ENCODE measurements at regions not wholly inside any gene's neighbourhood (a gene's known extent, or its start where the extent isn't known, plus 50 kb on each side); places are given as distances from the start of the nearest gene placed in this dataset.

DNA sequence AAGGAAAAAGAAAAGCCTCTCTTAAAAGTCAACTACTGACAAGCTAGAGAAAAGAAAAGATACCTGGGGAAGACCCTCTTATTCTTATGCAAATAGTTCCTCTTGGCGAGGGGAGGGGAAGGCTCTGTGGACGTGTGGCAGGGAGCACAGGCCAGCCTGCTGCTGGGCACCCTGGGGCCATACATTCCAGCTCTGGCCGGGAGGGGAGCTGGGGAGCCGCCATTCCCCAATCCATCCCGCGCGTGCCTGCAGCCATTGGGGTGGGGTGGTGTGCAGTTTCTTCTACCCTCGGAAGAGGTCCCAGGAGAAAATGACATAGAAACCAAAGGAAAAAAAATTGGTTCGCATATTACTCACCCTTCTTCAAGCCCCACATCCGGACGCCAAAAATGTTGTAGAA lies 1496.4 kb downstream of the RPA4 start:
- DNase-seq: no peak

- DNase-seq: no peak
Observed at GRCh38 chrX:98380556-98380955, 1496.8 kb downstream of the RPA4 start.

DNA sequence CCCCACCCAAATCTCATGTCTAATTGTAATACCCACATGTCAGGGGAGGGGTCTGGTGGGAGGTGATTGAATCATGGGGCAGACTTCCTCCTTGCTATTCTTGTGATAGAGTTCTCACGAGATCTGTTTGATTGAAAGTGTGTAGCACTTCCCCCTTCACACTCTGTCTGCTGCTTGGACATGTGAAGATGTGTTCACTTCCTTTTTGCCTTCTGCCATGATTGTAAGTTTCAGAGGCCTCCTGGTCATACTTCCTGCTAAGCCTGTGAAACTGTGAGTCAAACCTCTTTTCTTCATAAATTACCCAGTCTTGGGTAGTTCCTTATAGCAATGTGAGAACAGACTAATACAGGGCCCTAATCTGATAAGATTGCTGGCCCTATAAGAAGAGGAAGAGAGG lies 1514.8 kb downstream of the RPA4 start:
- DNase-seq: no peak

- DNase-seq: no peak
Observed at GRCh38 chrX:98405376-98405775, 1521.7 kb downstream of the RPA4 start.

DNA sequence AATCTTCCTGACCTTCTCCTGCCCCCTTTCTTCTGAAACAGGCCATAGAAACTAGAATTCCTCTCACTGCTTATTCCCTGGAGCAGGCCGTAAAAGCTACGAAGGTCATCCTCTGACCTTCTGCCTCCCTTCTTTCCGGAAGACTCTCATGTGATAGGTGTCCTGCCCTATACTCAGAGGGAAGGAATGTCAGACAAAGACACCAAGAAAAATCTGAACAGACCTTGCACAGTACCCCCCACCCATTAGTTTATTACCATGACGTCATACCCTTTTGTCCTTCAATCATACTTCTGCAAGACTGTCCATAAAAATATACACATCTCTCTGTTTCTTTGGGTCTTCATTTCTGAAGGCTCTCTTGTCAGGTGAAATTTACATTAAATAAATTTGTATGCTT lies 1523.9 kb downstream of the RPA4 start:
- DNase-seq: no peak

DNA sequence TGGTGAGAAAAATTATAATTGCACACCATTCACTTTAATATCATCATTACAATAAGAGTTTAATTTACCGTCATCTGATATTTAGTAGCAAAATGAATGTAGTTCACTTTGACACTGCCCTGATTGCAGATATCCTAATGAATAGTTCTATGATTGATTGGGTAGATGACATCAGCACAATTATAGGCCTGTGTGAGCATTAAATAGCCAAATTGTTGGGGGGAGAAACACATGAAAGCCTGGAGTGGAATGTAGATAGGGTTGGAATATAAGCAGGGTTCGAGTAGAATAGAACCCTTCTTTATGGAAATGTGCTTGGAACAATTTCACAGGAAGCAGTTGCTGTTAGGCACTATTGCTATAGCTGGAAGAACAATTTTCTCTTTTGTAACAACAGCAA lies 1526.2 kb downstream of the RPA4 start:
- no peak for DNase-seq

GRCh38 chrX:98412058-98412457 lies 1528.3 kb downstream of the RPA4 start:
- DNase-seq: no peak

- DNase-seq: no peak
Observed at GRCh38 chrX:98422536-98422935, 1538.8 kb downstream of the RPA4 start.

DNA sequence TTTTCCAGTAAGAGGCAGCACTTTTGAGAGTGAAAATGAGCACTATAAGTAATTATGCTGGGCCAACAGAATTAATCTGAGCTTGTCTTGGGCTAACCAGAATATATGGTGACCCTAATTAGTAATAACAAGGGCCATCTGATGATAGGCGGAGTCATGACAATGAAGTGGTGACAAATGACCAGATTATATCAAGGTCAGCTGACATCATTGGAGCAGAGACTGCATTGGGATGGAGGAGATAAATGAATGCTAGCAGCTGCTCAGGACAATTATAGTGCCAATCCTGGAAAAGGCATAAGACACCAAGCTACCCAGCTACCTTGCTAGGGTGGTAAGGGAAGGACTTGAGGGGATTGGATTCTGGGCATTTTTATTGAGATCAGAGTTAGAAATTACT lies 1548.7 kb downstream of the RPA4 start:
- DNase-seq: no peak

- no peak for DNase-seq
Observed at GRCh38 chrX:98448524-98448923, 1564.8 kb downstream of the RPA4 start.

DNA sequence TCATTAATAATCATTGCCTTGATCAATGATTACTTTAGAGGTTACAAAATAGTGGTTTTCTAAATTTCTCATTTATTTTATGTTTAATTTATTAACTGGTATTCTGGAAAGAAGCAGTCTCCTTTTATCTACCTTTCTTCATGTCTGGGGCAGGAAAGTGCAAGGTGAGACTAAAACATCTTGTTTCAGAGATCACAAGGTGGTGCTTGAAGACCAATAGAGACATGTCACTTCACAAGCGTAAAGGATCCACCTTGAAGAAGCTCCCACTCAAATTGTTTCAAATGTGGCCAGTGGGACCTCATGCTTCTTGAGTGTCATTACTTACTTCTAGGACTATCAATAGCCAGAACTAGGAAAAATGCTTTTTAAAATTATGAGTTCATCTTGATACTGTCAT lies 1568.7 kb downstream of the RPA4 start:
- DNase-seq: no peak

DNA sequence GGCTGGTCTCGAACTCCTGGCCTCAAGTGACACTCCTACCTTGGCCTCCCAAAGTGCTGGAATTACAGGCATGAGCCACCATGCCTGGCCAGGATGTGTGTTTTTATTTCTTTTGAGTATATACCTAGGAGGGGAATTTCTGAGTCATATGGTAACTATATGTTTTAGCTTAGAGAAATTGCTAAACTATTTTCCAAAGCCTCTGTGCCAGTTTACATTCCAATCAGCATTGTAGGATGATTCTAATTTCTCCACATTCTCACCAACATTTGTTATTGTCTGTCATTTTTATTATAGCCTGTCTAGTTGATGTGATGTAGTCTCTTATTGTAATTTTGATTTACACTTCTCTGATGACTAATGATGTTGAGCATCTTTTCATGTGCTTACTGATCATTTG lies 1576.0 kb downstream of the RPA4 start:
- no peak for DNase-seq

DNA sequence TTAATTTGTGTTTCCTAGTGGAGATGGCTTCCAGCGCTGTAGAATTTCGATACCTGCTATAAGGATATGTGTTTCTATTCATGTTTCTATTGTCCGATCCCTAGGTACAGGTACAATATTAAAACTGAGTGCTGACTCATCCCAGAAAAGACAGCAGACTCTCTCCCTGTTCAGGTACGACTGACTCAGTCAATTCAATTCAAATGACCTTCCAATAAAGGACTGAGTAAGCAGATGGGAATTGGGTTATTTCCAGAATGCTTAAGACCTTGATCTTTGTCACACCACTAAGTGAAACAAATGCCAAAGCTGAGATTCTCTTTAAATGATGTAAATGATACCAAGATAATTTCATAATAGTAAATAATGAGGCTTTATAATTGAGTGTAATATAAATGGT lies 1596.9 kb downstream of the RPA4 start:
- DNase-seq: no peak

DNA sequence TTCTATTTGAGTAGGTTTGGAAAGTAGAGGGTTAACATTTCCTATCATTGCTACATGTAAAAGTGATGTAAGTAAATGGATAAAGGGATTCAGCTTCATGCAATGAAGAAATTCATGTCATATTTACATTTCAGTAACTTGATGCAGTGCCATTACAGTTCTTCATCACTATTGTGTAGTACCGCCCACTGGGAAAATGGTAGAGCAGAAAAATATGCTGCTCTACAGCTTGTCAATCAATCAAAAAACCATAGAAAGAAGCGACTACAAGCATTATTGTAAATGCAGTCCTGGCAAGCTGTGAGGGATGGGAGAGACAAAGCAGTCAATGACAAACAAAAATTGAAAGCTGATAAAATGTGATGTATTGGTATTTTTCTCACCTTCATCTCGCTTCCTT lies 1597.9 kb downstream of the RPA4 start:
- DNase-seq: no peak

DNA sequence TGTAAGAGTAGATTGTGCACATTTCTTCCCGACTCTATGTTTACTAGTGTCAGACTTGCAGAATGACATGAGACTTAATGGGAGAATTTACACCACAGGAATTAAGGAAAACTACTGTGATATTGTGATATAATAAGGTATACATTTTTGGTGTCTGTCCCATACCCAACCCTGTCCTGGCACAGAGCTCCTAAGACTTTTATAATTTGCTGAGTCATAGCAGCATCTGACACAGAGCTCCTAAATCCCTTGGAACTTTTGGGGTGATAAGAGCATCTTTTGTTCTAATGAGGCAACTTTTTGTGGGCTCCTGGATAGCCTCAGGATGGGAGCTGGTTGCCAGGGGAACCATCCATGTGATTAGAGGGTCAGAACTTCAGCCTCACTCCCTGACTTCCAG lies 1607.0 kb downstream of the RPA4 start:
- DNase-seq: no peak

DNA sequence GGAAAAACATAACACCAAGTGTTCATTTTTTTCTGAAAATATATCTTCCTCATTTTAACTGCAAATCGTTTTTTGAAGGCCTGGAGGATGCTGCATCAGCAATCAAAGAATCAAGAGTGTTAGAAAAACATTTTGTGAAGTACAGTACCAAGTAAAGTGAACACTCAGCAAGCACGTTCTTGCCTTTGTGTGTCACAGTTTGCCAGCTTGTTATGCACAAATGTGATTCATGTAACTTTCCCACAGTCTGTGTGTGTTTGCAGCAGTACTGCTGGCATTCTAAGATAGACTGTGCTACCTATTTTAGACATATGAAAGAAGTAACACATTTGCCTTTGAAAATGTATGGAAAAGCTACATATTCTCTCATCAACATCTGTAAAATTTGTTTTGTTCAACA lies 1617.7 kb downstream of the RPA4 start:
- DNase-seq: no peak

DNA sequence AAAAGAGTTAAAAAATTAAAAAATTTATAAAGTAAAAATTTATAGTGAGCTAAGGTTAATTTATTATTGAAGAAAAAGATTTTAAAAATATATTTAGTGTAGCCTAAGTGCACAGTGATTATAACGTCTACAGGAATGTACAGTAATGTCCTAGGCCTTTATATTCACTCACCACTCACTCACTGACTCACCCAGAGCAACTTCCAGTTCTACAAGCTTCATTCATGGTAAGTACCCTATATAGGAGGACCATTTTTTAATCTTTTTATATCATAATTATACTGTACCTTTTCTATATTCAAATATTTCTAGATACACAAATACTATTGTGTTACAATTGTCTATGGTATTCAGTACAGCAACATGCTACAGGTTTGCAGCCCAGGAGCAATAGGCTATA lies 1623.2 kb downstream of the RPA4 start:
- DNase-seq: no peak

DNA sequence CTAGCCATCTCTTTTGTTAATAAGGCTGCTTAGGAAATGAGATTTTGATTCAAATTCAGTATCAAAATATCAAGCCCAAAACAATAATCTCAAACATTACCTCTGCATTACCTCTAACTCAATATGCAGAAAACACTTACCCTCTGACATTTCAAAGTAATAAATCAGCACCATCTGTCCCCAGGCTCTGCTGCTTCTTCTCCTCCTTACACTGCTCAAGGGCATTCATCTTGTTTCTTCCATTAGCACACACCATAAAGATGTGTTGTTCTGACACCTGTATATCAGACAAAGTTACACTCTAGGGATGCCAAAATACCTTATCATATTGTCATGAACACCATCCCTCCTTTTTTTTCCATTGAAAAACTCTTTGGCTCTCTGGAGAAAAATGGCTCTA lies 1630.3 kb downstream of the RPA4 start:
- DNase-seq: no peak

- no peak for DNase-seq
Observed at GRCh38 chrX:98516120-98516519, 1632.4 kb downstream of the RPA4 start.

DNA sequence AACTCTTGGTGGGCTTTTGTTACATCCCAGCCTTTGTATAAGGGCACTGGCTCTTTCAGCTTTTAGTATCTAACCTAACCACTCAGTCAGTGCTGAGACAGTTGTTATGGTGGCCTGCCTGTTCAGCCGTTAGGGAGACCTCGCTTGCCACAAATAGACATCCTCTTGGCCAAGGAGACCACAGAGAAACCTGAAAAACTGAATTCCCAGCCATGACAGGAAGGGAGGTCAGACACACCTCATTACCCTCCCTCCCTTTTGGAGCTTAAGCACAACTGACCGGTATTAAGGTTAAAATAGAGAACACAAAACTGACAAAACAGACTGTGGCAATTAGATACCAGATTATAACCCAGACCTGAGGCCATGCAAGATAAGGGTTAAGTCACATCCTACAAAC lies 1639.3 kb downstream of the RPA4 start:
- DNase-seq: no peak

GRCh38 chrX:98523521-98523920 lies 1639.8 kb downstream of the RPA4 start:
- no peak for DNase-seq

- DNase-seq: no peak
Observed at GRCh38 chrX:98548519-98548918, 1664.8 kb downstream of the RPA4 start.

DNA sequence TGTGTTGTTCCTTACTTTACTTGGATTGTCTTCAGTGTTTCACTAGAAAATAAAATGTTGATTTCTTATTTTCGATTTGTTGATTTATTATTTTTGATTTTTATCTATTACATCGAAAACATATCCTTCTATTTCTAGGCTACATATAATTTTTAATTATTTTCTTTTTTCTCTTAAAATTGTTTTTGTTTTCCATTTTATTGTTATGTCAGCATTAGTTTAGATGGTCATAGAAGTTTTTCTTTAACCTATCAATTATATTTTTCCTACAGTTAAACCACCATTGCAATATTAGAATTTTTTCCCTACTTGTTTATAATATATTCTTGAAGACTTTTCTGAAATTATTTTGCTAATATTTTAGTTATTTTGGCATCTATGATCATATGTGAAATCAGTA lies 1685.1 kb downstream of the RPA4 start:
- DNase-seq: no peak

- no peak for DNase-seq
Observed at GRCh38 chrX:98605941-98606340, 1722.2 kb downstream of the RPA4 start.

- no peak for DNase-seq
Observed at GRCh38 chrX:98607739-98608138, 1724.0 kb downstream of the RPA4 start.

GRCh38 chrX:98627645-98628044 lies 1743.9 kb downstream of the RPA4 start:
- no peak for DNase-seq

All from kidney glomerular epithelial cell (primary cell).